SK-N-SH (cell line): ENCODE measurements at regions not wholly inside any gene's neighbourhood (a gene's known extent, or its start where the extent isn't known, plus 50 kb on each side); places are given as distances from the start of the nearest gene placed in this dataset.

Source experiments
- CTCF ChIA-PET: fragments of 300-600, 350-600 bp; formaldehyde crosslinking; extraction: SDS; loops from one replicate; lab custom pipeline; 2021; lab: Yijun Ruan, JAX
- POLR2A ChIA-PET: fragments of 350-600 bp; sonication (Branson Sonifier 250); formaldehyde crosslinking; extraction: SDS; loops from one replicate; lab custom pipeline; 2020; ENCODE audit warnings: antibody characterized with exemption, inconsistent platforms; lab: Yijun Ruan, JAX
- DNase-seq: peaks from one replicate; pipeline ENCODE4 v3.0.0; 2012
- H2AFZ ChIP-seq: fragments of 200-600 bp; sonication (generic); 2 replicates; pipeline ENCODE4 v1.8.1; 2016; ENCODE audit warnings: antibody characterized with exemption, mild to moderate bottlenecking, low read depth
- H3F3A ChIP-seq: fragments of 200-600 bp; sonication (generic); replicated peaks from 2 replicates; pipeline ENCODE3; 2016; ENCODE audit warnings: antibody characterized with exemption, mild to moderate bottlenecking; ENCODE audit not compliant: insufficient read depth
- H3K27ac ChIP-seq, 2 experiments: fragments of 200-500 bp in 1 of 2; fragments of 200-600 bp in 1 of 2; sonication (Bioruptor generic) in 1 of 2; sonication (generic), shearing (Covaris generic) in 1 of 2; 2 replicates each; pipeline versions ENCODE4 v1.5.1 to v1.6.1; 2014 to 2016; ENCODE audit warnings: low read depth in 2 of 2, inconsistent platforms in 1 of 2, low read length in 1 of 2, mild to moderate bottlenecking in 1 of 2, mixed read lengths in 1 of 2
- H3K27me3 ChIP-seq: fragments of 200-600 bp; sonication (generic), shearing (Covaris generic); 2 replicates; pipeline ENCODE4 v1.6.1; 2016; ENCODE audit warnings: mixed run types; ENCODE audit not compliant: insufficient read depth
- H3K36me3 ChIP-seq, 2 experiments: fragments of 200-500 bp in 1 of 2; fragments of 200-600 bp in 1 of 2; sonication (Bioruptor generic) in 1 of 2; sonication (generic) in 1 of 2; replicated peaks in 1 of 2; 2 replicates each; pipeline versions ENCODE3 to v1.5.1; 2014 to 2016; ENCODE audit warnings: low read length in 1 of 2, mild to moderate bottlenecking in 1 of 2; ENCODE audit not compliant: insufficient read depth in 2 of 2, control insufficient read depth in 1 of 2
- H3K4me1 ChIP-seq, 2 experiments: fragments of 200-500 bp in 1 of 2; fragments of 200-600 bp in 1 of 2; sonication (Bioruptor generic) in 1 of 2; sonication (generic), shearing (Covaris generic) in 1 of 2; 2 replicates each; pipeline versions ENCODE4 v1.5.1 to v1.6.1; 2014 to 2016; ENCODE audit warnings: low read depth in 1 of 2, low read length in 1 of 2, mixed run types in 1 of 2; ENCODE audit not compliant: insufficient read depth in 2 of 2, control insufficient read depth in 1 of 2
- H3K4me2 ChIP-seq: fragments of 200-600 bp; sonication (generic), shearing (Covaris generic); 2 replicates; pipeline ENCODE4 v1.6.1; 2017; ENCODE audit warnings: mixed run types
- H3K4me3 ChIP-seq, 2 experiments: fragments of 200-500 bp in 1 of 2; fragments of 200-600 bp in 1 of 2; sonication (Bioruptor generic) in 1 of 2; sonication (generic), shearing (Covaris generic) in 1 of 2; 2 replicates each; pipeline versions ENCODE4 v1.5.1 to v1.8.1; 2014 to 2016; ENCODE audit warnings: low read depth in 2 of 2, inconsistent platforms in 1 of 2, low read length in 1 of 2, mild to moderate bottlenecking in 1 of 2, mixed read lengths in 1 of 2, moderate library complexity in 1 of 2
- H3K79me2 ChIP-seq: fragments of 200-600 bp; sonication (generic); 2 replicates; pipeline ENCODE4 v1.8.1; 2017; ENCODE audit warnings: mild to moderate bottlenecking; ENCODE audit not compliant: insufficient read depth
- H3K9ac ChIP-seq: fragments of 200-600 bp; sonication (generic); 2 replicates; pipeline ENCODE4 v1.6.1; 2017; ENCODE audit warnings: mixed run types
- H3K9me2 ChIP-seq: fragments of 200-600 bp; sonication (generic); 2 replicates; pipeline ENCODE4 v1.6.1; 2017; ENCODE audit warnings: mixed run types
- H3K9me3 ChIP-seq: fragments of 200-600 bp; sonication (generic); 2 replicates; pipeline ENCODE4 v1.6.1; 2017; ENCODE audit warnings: mixed run types, mild to moderate bottlenecking, moderate library complexity
- H4K20me1 ChIP-seq: fragments of 200-600 bp; sonication (generic); 2 replicates; pipeline ENCODE4 v1.6.1; 2017; ENCODE audit warnings: mild to moderate bottlenecking, mixed run types; ENCODE audit not compliant: insufficient read depth
- ELF1 ChIP-seq: IDR thresholded peaks from 2 replicates; pipeline ENCODE4 v1.4.0; 2012
- EP300 ChIP-seq, 2 experiments: IDR thresholded peaks; 2 replicates each; pipeline versions ENCODE4 v1.4.0 to v1.6.1; 2012; ENCODE audit warnings: borderline replicate concordance in 1 of 2, low read depth in 1 of 2, low read length in 1 of 2
- EZH2phosphoT487 ChIP-seq: fragments of 200-600 bp; sonication (generic); IDR thresholded peaks from 2 replicates; pipeline ENCODE4 v1.6.1; 2017; ENCODE audit warnings: low read depth, mixed run types, mild to moderate bottlenecking, antibody characterized with exemption, moderate library complexity, borderline replicate concordance
- FOSL2 ChIP-seq: IDR thresholded peaks from 2 replicates; pipeline ENCODE4 v1.4.0; 2012; ENCODE audit warnings: low read depth, mild to moderate bottlenecking, moderate library complexity, borderline replicate concordance
- JUND ChIP-seq: IDR thresholded peaks from 2 replicates; pipeline ENCODE4 v1.4.0; 2012
- NFIC ChIP-seq: IDR thresholded peaks from 2 replicates; pipeline ENCODE4 v1.4.0; 2012; ENCODE audit warnings: borderline replicate concordance
- NRF1 ChIP-seq: IDR thresholded peaks from 2 replicates; pipeline ENCODE4 v1.6.1; 2012; ENCODE audit warnings: low read depth, mild to moderate bottlenecking, low read length
- POLR2AphosphoS5 ChIP-seq: IDR thresholded peaks from 2 replicates; pipeline ENCODE4 v1.6.1; 2012; ENCODE audit warnings: low read depth, low read length
- RCOR1 ChIP-seq: fragments of 150-350 bp; IDR thresholded peaks from 2 replicates; pipeline ENCODE4 v1.6.1; 2017; ENCODE audit warnings: antibody characterized with exemption, low read length
- SMC3 ChIP-seq: IDR thresholded peaks from 2 replicates; pipeline ENCODE4 v1.6.1; 2012; ENCODE audit warnings: low read depth, low read length, improper control_type of control experiment
- TAF1 ChIP-seq: IDR thresholded peaks from 2 replicates; pipeline ENCODE4 v1.6.1; 2012; ENCODE audit warnings: low read depth, mild to moderate bottlenecking, low read length, moderate library complexity, borderline replicate concordance
- TCF12 ChIP-seq: IDR thresholded peaks from 2 replicates; pipeline ENCODE4 v1.4.0; 2012
- TEAD4 ChIP-seq: IDR thresholded peaks from 2 replicates; pipeline ENCODE4 v1.4.0; 2012; ENCODE audit warnings: mild to moderate bottlenecking, borderline replicate concordance; ENCODE audit not compliant: insufficient read depth
- YY1 ChIP-seq: IDR thresholded peaks from 2 replicates; pipeline ENCODE4 v1.4.0; 2012; ENCODE audit warnings: low read depth, mild to moderate bottlenecking
- WGBS: methylation state at CpG from one replicate; pipeline ENCODE4 v1.1.6; 2017; ENCODE audit warnings: low lambda C conversion rate; 5-methylcytosine and 5-hydroxymethylcytosine counted together
- TF ChIP-seq, protein P1 (sequence below): IDR thresholded peaks from 2 replicates; pipeline ENCODE4 v1.6.1; 2012; ENCODE audit warnings: mild to moderate bottlenecking, low read depth, low read length, moderate library complexity
- TF ChIP-seq, protein P2 (sequence below): IDR thresholded peaks from 2 replicates; pipeline ENCODE4 v1.4.0; 2012; ENCODE audit warnings: low read depth, borderline replicate concordance
- TF ChIP-seq, protein P3 (sequence below): fragments of 150-350 bp; IDR thresholded peaks from 2 replicates; pipeline ENCODE4 v1.6.1; 2017; ENCODE audit warnings: antibody characterized with exemption, low read length, low read depth, borderline replicate concordance
- TF ChIP-seq, protein P4 (sequence below): IDR thresholded peaks from 2 replicates; pipeline ENCODE4 v1.4.0; 2012; ENCODE audit warnings: low read depth, borderline replicate concordance
- TF ChIP-seq, protein P5 (sequence below): IDR thresholded peaks from 2 replicates; pipeline ENCODE4; 2012

DNA sequence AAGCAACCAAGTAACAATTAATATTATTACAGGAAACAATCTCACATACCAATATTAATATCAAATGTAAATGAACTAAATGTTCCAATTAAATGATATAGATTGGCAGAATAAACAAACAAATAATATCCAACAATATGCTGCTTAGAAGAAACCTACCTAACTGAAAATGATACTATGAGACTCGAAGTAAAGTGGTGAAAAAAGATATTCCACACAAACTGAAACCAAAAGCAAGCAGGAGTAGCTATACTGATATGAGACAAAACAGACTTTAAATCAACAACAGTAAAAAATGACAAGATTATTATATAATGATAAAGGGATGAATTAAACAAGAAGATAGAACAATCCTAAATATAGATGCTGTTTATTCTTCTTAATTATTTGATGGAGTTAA, 140.1 kb downstream of the SPANXN4 start:
- WGBS, result 0% methylated on average over 1 of the region's 1 CpG
- H2AFZ ChIP-seq, result no peak overlapping the region
- POLR2A ChIA-PET, result no interaction called here
- H3K4me3 ChIP-seq, result no peak overlapping the region
- TF ChIP-seq EZH2phosphoT487 (no peak), NFIC (no peak), TAF1 (no peak), ELF1 (no peak), FOSL2 (no peak), RCOR1 (no peak), JUND (no peak)
- TF ChIP-seq, protein P1, sequence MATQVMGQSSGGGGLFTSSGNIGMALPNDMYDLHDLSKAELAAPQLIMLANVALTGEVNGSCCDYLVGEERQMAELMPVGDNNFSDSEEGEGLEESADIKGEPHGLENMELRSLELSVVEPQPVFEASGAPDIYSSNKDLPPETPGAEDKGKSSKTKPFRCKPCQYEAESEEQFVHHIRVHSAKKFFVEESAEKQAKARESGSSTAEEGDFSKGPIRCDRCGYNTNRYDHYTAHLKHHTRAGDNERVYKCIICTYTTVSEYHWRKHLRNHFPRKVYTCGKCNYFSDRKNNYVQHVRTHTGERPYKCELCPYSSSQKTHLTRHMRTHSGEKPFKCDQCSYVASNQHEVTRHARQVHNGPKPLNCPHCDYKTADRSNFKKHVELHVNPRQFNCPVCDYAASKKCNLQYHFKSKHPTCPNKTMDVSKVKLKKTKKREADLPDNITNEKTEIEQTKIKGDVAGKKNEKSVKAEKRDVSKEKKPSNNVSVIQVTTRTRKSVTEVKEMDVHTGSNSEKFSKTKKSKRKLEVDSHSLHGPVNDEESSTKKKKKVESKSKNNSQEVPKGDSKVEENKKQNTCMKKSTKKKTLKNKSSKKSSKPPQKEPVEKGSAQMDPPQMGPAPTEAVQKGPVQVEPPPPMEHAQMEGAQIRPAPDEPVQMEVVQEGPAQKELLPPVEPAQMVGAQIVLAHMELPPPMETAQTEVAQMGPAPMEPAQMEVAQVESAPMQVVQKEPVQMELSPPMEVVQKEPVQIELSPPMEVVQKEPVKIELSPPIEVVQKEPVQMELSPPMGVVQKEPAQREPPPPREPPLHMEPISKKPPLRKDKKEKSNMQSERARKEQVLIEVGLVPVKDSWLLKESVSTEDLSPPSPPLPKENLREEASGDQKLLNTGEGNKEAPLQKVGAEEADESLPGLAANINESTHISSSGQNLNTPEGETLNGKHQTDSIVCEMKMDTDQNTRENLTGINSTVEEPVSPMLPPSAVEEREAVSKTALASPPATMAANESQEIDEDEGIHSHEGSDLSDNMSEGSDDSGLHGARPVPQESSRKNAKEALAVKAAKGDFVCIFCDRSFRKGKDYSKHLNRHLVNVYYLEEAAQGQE, result no peak
- TF ChIP-seq, protein P2, sequence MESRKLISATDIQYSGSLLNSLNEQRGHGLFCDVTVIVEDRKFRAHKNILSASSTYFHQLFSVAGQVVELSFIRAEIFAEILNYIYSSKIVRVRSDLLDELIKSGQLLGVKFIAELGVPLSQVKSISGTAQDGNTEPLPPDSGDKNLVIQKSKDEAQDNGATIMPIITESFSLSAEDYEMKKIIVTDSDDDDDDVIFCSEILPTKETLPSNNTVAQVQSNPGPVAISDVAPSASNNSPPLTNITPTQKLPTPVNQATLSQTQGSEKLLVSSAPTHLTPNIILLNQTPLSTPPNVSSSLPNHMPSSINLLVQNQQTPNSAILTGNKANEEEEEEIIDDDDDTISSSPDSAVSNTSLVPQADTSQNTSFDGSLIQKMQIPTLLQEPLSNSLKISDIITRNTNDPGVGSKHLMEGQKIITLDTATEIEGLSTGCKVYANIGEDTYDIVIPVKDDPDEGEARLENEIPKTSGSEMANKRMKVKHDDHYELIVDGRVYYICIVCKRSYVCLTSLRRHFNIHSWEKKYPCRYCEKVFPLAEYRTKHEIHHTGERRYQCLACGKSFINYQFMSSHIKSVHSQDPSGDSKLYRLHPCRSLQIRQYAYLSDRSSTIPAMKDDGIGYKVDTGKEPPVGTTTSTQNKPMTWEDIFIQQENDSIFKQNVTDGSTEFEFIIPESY, result no peak
- TF ChIP-seq, protein P3, sequence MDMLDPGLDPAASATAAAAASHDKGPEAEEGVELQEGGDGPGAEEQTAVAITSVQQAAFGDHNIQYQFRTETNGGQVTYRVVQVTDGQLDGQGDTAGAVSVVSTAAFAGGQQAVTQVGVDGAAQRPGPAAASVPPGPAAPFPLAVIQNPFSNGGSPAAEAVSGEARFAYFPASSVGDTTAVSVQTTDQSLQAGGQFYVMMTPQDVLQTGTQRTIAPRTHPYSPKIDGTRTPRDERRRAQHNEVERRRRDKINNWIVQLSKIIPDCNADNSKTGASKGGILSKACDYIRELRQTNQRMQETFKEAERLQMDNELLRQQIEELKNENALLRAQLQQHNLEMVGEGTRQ, result no peak
- TF ChIP-seq, all 33 proteins: peak for 0
- no peaks in the 10 kb centered on the region for H3K79me2 ChIP-seq
- no peaks in the 10 kb centered on the region for H3K9me3 ChIP-seq
- H3F3A ChIP-seq, result no peaks in the 10 kb centered on the region
- H3K4me2 ChIP-seq, result no peak overlapping the region
- no peak overlapping the region for H3K9ac ChIP-seq
- H3K36me3 ChIP-seq, result no peaks in the 10 kb centered on the region
- H3K9me2 ChIP-seq, result no peaks in the 10 kb centered on the region; the same call in 1 of the 2 replicates
- no peaks in the 10 kb centered on the region for H3K4me1 ChIP-seq
- no peak for DNase-seq
- no peaks in the 10 kb centered on the region for H4K20me1 ChIP-seq
- H3K27ac ChIP-seq, result no peak overlapping the region
- CTCF ChIA-PET, result no interaction called here
- H3K27me3 ChIP-seq, result no peaks in the 10 kb centered on the region

DNA sequence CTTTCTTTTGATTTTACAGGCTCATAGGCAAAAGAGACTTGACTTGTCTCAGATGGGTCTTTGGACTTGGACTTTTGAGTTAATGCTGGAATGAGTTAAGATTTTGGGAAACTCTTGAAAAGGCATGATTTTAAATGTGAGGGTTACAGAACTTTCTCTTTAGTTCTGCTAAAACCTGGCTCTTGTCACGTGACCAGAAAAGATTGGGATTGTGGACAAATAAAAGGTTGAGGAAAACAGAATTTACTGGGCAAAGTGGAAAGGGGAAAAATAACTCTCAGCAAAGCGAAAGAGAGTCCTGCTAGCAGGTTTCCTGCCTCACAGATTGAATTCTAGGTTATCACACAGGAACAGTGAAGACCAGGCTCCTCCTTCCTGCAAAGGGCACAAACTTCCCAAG, 114.0 kb downstream of the SPANXN4 start:
- H3K27ac ChIP-seq, result no peak overlapping the region
- TF ChIP-seq YY1 (no peak), TCF12 (no peak), EP300 (IDR thresholded peaks at IDR 0.05; ENCODE audit: borderline replicate concordance in 1 of 2, low read depth in 1 of 2, low read length in 1 of 2) (no peak), TEAD4 (no peak), POLR2AphosphoS5 (no peak), EZH2phosphoT487 (no peak), NRF1 (no peak), FOSL2 (no peak), SMC3 (no peak)
- TF ChIP-seq, protein P4, sequence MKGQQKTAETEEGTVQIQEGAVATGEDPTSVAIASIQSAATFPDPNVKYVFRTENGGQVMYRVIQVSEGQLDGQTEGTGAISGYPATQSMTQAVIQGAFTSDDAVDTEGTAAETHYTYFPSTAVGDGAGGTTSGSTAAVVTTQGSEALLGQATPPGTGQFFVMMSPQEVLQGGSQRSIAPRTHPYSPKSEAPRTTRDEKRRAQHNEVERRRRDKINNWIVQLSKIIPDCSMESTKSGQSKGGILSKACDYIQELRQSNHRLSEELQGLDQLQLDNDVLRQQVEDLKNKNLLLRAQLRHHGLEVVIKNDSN, result no peak
- TF ChIP-seq, protein P5, sequence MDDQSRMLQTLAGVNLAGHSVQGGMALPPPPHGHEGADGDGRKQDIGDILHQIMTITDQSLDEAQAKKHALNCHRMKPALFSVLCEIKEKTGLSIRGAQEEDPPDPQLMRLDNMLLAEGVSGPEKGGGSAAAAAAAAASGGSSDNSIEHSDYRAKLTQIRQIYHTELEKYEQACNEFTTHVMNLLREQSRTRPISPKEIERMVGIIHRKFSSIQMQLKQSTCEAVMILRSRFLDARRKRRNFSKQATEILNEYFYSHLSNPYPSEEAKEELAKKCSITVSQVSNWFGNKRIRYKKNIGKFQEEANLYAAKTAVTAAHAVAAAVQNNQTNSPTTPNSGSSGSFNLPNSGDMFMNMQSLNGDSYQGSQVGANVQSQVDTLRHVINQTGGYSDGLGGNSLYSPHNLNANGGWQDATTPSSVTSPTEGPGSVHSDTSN, result no peak
- TF ChIP-seq, protein P3, result no peak

More for the DNA sequence above, 114.0 kb downstream of the SPANXN4 start:
- DNase-seq, result no peak
- ChIA-PET POLR2A (no interaction called here), CTCF (no interaction called here)
- Histone ChIP-seq H3K4me1 (no peaks in the 10 kb centered on the region), H3K36me3 (no peaks in the 10 kb centered on the region), H3K4me2 (no peak overlapping the region), H3K27me3 (no peaks in the 10 kb centered on the region), H2AFZ (no peak overlapping the region), H4K20me1 (no peaks in the 10 kb centered on the region), H3K9me2 (no peaks in the 10 kb centered on the region), H3K9me3 (no peaks in the 10 kb centered on the region), H3K9ac (no peak overlapping the region), H3F3A (no peaks in the 10 kb centered on the region), H3K79me2 (no peaks in the 10 kb centered on the region), H3K4me3 (no peak overlapping the region)
- 0% methylated on average over 2 of the region's 2 CpGs for WGBS
